ENCODE measurements at regions not wholly inside any gene's neighbourhood (a gene's known extent, or its start where the extent isn't known, plus 50 kb on each side); places are given as distances from the start of the nearest gene placed in this dataset.

GRCh38 chr4:167717495-167717894, 374.8 kb upstream of the ANXA10 start:
- TF ChIP-seq, protein P1, sequence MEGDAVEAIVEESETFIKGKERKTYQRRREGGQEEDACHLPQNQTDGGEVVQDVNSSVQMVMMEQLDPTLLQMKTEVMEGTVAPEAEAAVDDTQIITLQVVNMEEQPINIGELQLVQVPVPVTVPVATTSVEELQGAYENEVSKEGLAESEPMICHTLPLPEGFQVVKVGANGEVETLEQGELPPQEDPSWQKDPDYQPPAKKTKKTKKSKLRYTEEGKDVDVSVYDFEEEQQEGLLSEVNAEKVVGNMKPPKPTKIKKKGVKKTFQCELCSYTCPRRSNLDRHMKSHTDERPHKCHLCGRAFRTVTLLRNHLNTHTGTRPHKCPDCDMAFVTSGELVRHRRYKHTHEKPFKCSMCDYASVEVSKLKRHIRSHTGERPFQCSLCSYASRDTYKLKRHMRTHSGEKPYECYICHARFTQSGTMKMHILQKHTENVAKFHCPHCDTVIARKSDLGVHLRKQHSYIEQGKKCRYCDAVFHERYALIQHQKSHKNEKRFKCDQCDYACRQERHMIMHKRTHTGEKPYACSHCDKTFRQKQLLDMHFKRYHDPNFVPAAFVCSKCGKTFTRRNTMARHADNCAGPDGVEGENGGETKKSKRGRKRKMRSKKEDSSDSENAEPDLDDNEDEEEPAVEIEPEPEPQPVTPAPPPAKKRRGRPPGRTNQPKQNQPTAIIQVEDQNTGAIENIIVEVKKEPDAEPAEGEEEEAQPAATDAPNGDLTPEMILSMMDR (IDR thresholded peaks at IDR 0.05; ENCODE audit: poor library complexity, severe bottlenecking), result no peak
- peak; percentile 28 for TF ChIP-seq POLR2AphosphoS5 (IDR thresholded peaks at IDR 0.05)
- TF ChIP-seq TAF1 (IDR thresholded peaks at IDR 0.05; ENCODE audit: low read depth), result no peak
- TF ChIP-seq EZH2 (IDR thresholded peaks at IDR 0.05; ENCODE audit: borderline replicate concordance, insufficient read depth, low read length, poor library complexity, severe bottlenecking), result no peak

All from neural cell (in vitro differentiated cells).